HPDE6-E6E7 (cell line): ENCODE measurements at regions not wholly inside any gene's neighbourhood (a gene's known extent, or its start where the extent isn't known, plus 50 kb on each side); places are given as distances from the start of the nearest gene placed in this dataset.

Experiments
- DNase-seq: peaks from one replicate; pipeline ENCODE4 v3.0.0; 2011; ENCODE audit warnings: missing footprints; ENCODE audit errors: extremely low spot score

DNA sequence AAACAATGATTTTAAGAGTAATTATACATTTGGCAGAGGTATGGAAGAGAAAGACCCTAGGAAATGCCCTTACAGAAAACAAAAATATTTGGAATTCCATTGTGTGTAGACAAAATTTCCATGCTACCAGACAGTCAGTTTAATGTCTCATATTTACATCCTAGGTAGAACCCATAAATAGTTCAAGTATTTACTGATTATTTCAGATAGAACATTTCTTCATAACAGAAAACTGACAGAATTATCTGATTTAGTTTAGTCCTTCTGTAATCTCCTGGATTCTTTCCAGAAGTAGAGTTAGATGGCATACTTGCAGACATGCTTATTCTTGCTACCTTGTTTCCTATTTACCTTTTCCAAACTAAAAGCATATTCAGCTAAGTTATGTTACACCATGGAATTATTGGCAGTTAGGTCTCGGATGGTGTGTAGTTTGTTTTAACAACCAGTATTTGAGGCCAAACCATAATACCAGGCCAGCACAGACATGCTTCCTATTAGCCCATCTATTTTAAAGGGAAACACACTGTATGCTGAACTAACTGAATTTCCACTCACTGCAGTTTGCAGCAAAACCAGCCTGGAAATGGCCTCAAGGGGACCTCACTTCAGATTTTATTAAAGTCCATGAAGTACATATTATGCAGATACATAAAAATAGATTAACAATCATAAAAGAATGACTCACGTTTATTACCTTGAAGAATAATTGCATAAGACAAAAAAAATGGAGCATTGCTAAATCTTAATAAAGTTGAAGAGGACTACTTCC, 126.6 kb upstream of the LRIG3 start:
- DNase-seq, result peak; percentile 13

- DNase-seq, result no peak
These were observed 124.5 kb upstream of the LRIG3 start for GRCh38 chr12:59044791-59045190.

- DNase-seq, result peak; percentile 44
These were observed 121.2 kb upstream of the LRIG3 start for GRCh38 chr12:59041241-59042121.

- DNase-seq, result no peak
These were observed 120.4 kb upstream of the LRIG3 start for GRCh38 chr12:59040656-59041055.

DNA sequence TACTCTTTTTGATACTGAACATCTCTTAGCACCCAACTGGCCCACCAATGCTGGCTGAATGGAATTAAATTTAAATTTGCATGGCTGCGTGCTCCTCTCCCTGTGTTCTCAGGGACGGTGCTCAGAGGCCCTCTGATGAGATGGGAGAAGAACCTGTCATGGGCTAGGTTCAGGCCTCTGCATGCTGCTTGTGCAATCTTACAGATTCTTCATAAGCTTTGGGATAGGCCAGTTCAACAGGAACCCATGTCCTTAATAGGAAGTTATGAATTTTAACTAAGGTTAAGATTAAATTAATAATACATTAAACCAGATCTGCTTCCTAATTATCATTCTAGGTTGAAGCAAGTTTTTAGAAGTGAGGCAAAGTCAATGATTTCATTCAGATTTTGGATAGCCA, 119.7 kb upstream of the LRIG3 start:
- DNase-seq, result no peak

- no peak for DNase-seq
These were observed 118.7 kb upstream of the LRIG3 start for GRCh38 chr12:59039005-59039404.

DNA sequence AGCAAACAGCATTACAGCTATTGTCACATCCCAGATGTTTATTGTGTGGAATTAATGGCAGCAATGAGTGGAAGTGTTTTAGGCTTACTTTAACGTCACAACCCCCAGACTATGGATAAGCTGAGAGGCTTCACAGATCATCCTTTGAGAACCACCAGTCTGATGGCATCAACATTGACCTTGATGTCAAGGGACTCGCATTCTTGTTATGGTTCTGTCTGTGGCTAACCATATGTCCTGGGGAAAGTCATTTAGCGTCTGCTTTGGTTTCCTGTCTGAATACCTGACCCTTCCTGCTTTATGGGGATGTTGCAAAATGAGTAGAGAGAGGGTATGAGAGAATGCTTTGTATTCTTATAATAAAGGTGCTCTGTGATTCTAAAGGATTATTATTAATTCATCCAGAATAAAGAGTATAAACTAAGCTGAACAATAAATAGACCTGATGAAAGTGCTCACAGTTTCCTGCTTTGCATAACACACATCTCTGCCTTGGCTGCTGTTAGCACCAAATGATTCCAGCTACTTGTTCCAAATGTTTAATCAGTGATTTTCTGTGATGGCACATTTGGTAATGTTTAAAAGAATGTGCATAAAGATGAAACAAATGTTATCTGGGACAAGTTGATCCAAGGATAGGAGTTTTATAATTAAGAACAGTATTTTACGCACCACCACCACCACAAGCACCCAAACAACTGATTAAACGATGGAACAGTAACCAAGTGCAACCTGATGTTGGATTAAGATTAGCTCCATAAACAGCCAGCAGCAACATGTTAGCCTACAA, 116.9 kb upstream of the LRIG3 start:
- DNase-seq, result no peak

DNA sequence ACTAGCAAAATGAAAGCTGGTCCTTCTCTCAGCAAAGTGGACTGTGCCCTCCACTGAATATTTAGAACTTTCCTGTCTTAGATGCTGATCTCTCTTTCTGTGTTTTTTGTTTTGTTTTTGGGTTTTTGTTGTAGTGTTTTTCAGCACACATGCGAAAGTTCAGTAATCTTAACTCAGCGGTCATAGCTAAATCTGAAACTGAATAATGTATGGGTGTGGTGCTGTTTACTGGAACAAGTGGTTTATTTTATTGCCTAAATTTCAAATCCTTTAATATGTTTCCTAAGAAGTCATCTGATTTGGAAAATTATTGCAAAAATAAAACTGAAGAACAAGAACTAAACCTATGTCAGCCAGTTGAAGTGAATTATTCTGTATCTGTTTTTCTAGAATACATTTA, 116.0 kb upstream of the LRIG3 start:
- DNase-seq, result no peak

- DNase-seq, result no peak
These were observed 111.0 kb upstream of the LRIG3 start for GRCh38 chr12:59031313-59031712.

DNA sequence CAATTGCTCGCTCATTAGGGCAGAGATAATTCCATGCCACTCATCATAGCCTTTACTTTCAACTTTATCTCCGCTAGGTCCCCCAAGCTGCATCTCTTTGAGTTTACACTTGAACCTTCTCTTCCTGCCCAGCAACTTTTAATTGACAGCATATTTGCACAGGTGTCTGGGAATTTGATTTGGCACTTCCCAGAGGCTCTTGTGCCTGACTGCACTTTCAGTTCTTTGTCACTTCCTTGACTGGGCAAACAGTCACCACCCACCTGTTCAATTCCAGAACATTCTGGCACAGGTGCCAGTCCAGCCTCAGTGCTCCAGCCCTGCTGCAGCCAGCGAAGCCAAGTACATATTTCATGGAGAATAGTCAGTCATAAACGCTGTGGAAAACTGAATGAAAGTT, 110.1 kb upstream of the LRIG3 start:
- DNase-seq, result no peak

- DNase-seq, result no peak
These were observed 106.9 kb upstream of the LRIG3 start for GRCh38 chr12:59027199-59027598.

- no peak for DNase-seq
These were observed 103.6 kb upstream of the LRIG3 start for GRCh38 chr12:59023861-59024424.

DNA sequence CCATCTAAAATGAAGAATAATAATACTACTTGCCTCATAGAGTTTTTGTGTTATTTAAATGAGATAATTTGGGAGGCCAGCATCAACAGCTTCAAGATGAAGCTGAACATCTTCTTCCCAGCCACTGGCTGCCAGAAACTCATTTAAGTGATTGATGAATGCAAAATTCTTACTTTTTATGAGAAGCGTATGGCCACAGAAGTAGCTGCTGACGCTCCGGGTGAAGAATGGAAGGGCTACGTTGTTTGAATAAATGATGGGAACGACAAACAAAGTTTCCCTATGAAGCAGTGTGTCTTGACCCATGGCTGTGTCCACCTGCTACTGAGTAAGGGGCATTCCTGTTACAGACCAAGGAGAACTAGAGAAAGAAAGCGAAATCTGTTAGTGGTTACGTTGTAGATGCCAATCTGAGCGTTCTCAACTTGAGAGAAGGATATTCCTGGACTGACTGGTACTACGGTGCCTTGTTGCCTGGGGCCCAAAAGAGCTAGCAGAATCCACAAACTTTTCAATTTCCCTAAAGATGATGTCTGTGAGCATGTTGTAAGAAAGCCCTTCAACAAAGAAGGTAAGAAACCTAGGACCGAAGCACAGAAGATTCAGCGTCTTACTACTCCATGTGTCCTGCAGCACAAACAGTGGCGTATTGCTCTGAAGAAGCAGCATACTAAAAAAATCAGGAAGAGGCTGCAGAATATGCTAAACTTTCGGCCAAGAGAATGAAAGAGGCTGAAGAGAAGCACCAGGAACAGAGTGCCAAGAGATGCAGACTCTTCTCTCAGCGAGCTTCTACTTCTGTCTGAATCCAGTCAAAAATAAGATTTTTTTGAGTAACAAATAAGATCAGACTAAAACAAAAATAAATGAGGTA, 100.0 kb upstream of the LRIG3 start:
- DNase-seq, result no peak

DNA sequence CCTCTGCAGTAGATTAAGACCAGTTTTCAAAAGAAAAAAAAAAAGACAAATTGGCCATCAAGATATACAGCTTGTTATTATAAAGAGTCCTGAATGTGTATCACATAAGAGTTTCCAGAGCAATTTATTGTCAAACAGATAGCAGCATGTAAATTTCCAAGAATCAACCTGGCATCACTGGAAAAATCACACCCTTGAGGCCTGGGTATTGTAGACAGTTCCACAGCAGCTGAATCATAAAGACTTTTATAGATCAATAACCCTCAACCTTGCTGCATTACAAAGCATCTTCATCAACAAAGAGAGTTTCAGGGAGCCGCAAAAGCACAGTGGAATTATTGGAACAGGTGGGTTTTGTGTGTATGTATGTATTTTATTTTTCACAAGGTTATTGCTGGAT, 94.6 kb upstream of the LRIG3 start:
- no peak for DNase-seq

GRCh38 chr12:59010941-59011340, 90.6 kb upstream of the LRIG3 start:
- DNase-seq, result no peak

GRCh38 chr12:59010118-59010517, 89.8 kb upstream of the LRIG3 start:
- DNase-seq, result no peak

DNA sequence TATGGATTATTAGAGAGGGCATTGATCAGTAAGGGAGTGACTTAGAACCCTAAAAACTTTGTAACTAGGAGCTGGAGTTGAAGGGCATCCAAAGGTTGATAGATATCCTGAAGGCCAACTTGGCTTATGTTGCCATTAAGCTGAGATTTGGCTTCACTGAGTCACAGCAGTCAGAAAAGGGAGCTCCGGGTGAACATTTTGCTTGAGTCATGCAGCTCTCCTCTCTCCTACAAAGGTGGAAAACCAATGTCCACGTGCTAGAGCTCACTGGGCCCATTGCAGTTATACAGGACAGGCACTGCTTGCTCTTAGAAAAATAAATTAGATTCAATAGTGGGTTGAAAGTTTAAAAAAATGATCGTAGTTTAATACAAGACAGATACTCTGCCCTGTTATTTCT, 87.3 kb upstream of the LRIG3 start:
- no peak for DNase-seq

DNA sequence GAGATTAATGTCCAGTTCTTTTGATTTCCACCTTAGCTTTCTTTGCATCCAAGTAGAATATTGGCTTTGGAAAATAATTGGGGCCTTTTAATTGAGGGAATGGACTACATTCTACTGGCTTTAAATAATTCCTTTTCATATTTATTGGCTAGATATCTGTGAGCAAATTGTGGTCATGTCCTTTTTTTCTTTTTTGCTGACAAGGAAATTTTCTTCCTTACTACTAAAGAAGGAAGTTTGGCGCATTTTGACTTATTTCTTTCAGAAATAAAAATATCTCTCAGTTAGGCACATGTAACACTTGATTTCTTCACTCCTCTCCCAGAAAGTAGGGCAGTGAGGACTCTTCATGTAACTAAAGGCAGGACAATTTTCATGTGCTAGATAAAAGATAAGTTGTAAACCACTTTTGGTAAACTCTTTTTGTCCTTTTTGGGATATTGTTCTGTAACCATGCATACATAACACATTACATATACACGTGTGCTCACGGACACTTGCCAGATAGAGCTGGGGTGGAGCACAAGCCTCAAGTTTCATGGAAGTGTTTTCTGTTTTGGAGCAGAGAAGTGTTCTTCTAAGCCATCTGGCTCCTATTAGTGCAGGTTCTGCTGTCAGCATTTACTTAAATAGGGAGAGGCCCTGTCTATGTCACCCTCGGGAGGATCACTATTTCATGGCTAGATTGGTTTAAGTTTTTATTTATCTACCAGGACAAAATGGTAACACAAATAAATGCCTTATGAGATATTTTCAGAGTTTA, 85.1 kb upstream of the LRIG3 start:
- DNase-seq, result no peak

- no peak for DNase-seq
These were observed 84.2 kb upstream of the LRIG3 start for GRCh38 chr12:59004456-59004855.

GRCh38 chr12:58995666-58996363, 75.5 kb upstream of the LRIG3 start:
- no peak for DNase-seq
